ENCODE measurements at regions not wholly inside any gene's neighbourhood (a gene's known extent, or its start where the extent isn't known, plus 50 kb on each side); places are given as distances from the start of the nearest gene placed in this dataset.
A peak's percentile ranks its signal among the peaks of the same experiment; 100 is the strongest.

DNA sequence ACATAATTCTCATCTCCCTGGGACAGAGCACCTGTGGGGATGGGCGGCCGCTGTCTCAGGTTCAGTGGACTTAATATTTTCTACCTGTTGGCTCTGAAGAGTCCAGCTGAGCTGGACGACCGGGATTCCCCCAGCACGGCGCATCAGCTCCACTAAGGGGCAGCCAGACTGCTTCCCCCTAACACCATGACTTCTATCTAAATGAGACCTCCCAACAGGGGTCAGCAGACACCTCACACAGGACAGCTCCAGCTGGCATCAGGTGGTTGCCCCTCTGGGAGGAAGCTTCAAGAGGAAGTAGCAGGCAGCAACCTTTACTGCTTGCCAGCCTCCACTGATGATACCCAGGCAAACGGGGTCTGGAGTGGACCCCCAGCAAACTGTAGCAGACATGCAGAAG, 226.0 kb upstream of the DSEL start:
- no peak overlapping the region for H3K4me3 Mint-ChIP-seq
- peaks cover 53% of the 10 kb centered on the region for H3K36me3 Mint-ChIP-seq (ENCODE audit: low read depth)
- H3K27ac Mint-ChIP-seq: no peak overlapping the region

DNA sequence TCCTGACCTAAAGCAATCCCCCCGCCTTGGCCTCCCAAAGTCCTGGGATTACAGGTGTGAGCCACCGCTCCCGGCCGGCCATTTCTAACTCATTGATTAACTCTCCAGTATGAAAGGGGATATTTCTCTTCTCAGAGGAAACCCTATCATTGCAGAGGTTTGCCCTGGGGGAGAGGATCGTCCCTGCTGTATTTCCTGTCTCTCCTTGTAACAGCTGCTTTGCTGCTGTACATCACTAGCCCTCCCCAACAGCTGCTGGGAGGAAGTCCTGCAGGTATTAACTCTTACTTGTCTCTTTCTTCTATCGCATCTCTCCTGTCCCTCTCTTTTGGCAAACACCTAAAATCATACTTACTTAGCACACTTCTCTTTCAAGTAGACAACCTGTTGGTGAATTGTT, 219.0 kb upstream of the DSEL start:
- Mint-ChIP-seq H3K4me1 (ENCODE audit: low read depth) (peaks cover 58% of the 10 kb centered on the region), H3K27ac (no peak overlapping the region), H3K9me3 (no peaks in the 10 kb centered on the region), H3K27me3 (ENCODE audit: insufficient read depth) (peaks cover 1% of the 10 kb centered on the region; the same call in 1 of the 2 replicates), H3K4me3 (no peak overlapping the region), H3K36me3 (ENCODE audit: low read depth) (0 out of 2 replicates have a peak, but pooled peaks cover 2% of the 10 kb centered on the region)
- TF ChIP-seq, protein P1, sequence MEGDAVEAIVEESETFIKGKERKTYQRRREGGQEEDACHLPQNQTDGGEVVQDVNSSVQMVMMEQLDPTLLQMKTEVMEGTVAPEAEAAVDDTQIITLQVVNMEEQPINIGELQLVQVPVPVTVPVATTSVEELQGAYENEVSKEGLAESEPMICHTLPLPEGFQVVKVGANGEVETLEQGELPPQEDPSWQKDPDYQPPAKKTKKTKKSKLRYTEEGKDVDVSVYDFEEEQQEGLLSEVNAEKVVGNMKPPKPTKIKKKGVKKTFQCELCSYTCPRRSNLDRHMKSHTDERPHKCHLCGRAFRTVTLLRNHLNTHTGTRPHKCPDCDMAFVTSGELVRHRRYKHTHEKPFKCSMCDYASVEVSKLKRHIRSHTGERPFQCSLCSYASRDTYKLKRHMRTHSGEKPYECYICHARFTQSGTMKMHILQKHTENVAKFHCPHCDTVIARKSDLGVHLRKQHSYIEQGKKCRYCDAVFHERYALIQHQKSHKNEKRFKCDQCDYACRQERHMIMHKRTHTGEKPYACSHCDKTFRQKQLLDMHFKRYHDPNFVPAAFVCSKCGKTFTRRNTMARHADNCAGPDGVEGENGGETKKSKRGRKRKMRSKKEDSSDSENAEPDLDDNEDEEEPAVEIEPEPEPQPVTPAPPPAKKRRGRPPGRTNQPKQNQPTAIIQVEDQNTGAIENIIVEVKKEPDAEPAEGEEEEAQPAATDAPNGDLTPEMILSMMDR (IDR thresholded peaks at IDR 0.05): no peak
- no peak for DNase-seq

More for the DNA sequence above, 226.0 kb upstream of the DSEL start:
- TF ChIP-seq, protein P1 (IDR thresholded peaks at IDR 0.05): no peak
- Mint-ChIP-seq H3K27me3 (ENCODE audit: insufficient read depth) (no peaks in the 10 kb centered on the region), H3K4me1 (ENCODE audit: low read depth) (no peaks in the 10 kb centered on the region), H3K9me3 (peaks cover 55% of the 10 kb centered on the region)
- DNase-seq: no peak

DNA sequence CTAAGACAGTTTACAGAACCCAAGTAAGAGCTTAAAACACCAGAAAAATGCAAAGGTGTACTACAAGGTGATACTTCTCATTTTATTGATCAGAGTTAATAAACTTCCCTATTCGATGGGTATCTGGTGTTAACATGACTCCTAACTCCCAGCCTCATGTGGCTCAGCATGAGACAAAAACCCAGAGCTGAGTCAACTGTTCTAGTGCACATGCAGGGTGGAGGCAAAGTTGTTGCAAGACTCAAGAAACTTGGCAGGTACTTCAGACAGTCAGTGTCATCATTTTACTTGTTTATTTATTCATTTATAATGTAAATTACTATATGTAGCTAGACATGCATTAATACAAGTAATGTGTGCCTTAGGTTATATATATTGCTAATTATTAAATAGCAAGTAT, 216.6 kb upstream of the DSEL start:
- H3K27me3 Mint-ChIP-seq (ENCODE audit: insufficient read depth): peaks cover 1% of the 10 kb centered on the region; the same call in 1 of the 2 replicates

DNA sequence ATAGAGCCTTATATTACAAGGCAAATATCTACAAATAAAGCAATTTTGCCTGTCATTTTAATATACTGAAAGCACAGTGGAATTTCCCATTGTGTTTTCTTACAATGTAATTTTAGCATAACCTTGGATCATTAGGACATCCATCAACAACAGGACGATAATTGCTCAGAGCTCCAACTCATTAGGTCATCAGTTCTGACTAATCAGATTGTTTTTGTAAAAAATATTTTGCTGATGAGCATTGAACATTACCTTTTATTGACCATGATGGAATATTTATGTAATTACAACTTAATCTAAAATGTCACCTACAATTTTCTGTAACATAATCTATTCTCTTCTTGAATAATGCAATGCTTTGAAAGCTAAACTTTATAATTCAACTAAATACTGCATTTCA, 215.3 kb upstream of the DSEL start:
- TF ChIP-seq, protein P1 (IDR thresholded peaks at IDR 0.05): no peak
- H3K27me3 Mint-ChIP-seq (ENCODE audit: insufficient read depth): peaks cover 1% of the 10 kb centered on the region; the same call in 1 of the 2 replicates
- H3K27ac Mint-ChIP-seq: no peak overlapping the region
- peaks cover 82% of the 10 kb centered on the region for H3K4me1 Mint-ChIP-seq (ENCODE audit: low read depth)
- DNase-seq: peak; percentile 38
- H3K9me3 Mint-ChIP-seq: no peaks in the 10 kb centered on the region
- no peak overlapping the region for H3K4me3 Mint-ChIP-seq
- H3K36me3 Mint-ChIP-seq (ENCODE audit: low read depth): peaks cover 19% of the 10 kb centered on the region

More for the DNA sequence above, 216.6 kb upstream of the DSEL start:
- TF ChIP-seq, protein P1 (IDR thresholded peaks at IDR 0.05): no peak
- DNase-seq: peak; percentile 41
- no peak overlapping the region for H3K4me3 Mint-ChIP-seq
- H3K36me3 Mint-ChIP-seq (ENCODE audit: low read depth): peaks cover 15% of the 10 kb centered on the region
- H3K4me1 Mint-ChIP-seq (ENCODE audit: low read depth): peaks cover 82% of the 10 kb centered on the region
- H3K27ac Mint-ChIP-seq: 0 out of 2 replicates have a peak overlapping the region, but pooled peaks have one; percentile 46
- no peaks in the 10 kb centered on the region for H3K9me3 Mint-ChIP-seq

DNA sequence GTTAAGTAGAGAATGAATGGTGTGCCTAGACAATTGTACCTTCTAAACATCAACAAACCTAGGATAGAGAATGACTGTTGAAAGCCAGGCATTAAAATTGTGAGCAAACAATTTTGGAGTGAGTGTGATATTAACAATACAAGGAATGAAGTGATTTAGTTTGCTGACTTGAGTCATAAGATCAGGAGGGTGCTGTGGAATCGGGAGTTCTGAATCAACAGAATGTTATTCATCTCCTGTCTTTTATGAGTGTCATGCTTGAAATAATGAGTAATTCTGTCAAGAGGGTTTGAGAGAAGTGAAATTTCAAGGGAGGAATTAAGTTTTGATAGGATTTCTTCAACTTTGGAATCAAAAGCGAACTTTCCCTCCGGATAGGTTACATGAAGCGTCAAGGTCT, 214.4 kb upstream of the DSEL start:
- TF ChIP-seq, protein P1 (IDR thresholded peaks at IDR 0.05): no peak
- Mint-ChIP-seq H3K27me3 (ENCODE audit: insufficient read depth) (peaks cover 1% of the 10 kb centered on the region; the same call in 1 of the 2 replicates), H3K4me3 (peak overlapping the region; percentile 72), H3K4me1 (ENCODE audit: low read depth) (peaks cover 76% of the 10 kb centered on the region), H3K9me3 (peaks cover 5% of the 10 kb centered on the region; the same call in 1 of the 2 replicates), H3K27ac (peak overlapping the region; percentile 76), H3K36me3 (ENCODE audit: low read depth) (peaks cover 26% of the 10 kb centered on the region)
- peak; percentile 80 for DNase-seq

Data from HFFc6 (cell line).